HepG2 (cell line): ENCODE measurements at regions not wholly inside any gene's neighbourhood (a gene's known extent, or its start where the extent isn't known, plus 50 kb on each side); places are given as distances from the start of the nearest gene placed in this dataset.

Experiments
- ATAC-seq: fragments of 200-7000 bp; cut with Tn5 transposase; 3 replicates; pipeline ENCODE4 v1.9.1; 2020; ENCODE audit warnings: mild to moderate bottlenecking, moderate library complexity
- BruUV-seq: library from RNA; stranded (reverse); fragments of 400-500 nt; replicated peaks from 2 replicates; lab custom pipeline; 2021; lab: Mats Ljungman, UMichigan
- CTCF ChIA-PET: fragments of 300-600 bp; formaldehyde crosslinking; extraction: SDS; loops from one replicate; lab custom pipeline; 2021; ENCODE audit warnings: low total read pairs, inconsistent platforms, low intra/inter-chr PET ratio; lab: Yijun Ruan, JAX
- POLR2A ChIA-PET: fragments of 350-600 bp; sonication (Branson Sonifier 250); formaldehyde crosslinking; loops from one replicate; lab custom pipeline; 2020; ENCODE audit warnings: antibody characterized with exemption, inconsistent platforms; lab: Yijun Ruan, JAX
- DNase-seq: peaks from one replicate; pipeline ENCODE4 v3.0.0-alpha.2; 2015; ENCODE audit warnings: low spot score
- FAIRE-seq: peaks from 3 replicates; lab custom pipeline; 2011; peaks lifted over from hg19 to GRCh38; lab: Jason Lieb, UNC
- H2AFZ ChIP-seq: one replicate; pipeline ENCODE4 v1.6.1; 2011; ENCODE audit warnings: low read length, inconsistent platforms
- H3K27ac ChIP-seq: fragments of 300-600 bp; 3 replicates; pipeline ENCODE4 v1.8.0; 2011; ENCODE audit warnings: mixed run types, mild to moderate bottlenecking, mixed read lengths, low read length, inconsistent platforms; ENCODE audit not compliant: insufficient read depth; ENCODE audit errors: extremely low read length
- H3K27me3 ChIP-seq, 2 experiments: fragments of 200-600 bp in 1 of 2; 2 replicates in 1 of 2; 3 replicates in 1 of 2; pipeline versions ENCODE4 v1.6.0 to v1.8.0; 2011; ENCODE audit warnings: low read length in 2 of 2, mild to moderate bottlenecking in 2 of 2, moderate library complexity in 2 of 2, inconsistent platforms in 1 of 2; ENCODE audit not compliant: insufficient read depth in 2 of 2, control insufficient read depth in 1 of 2
- H3K36me3 ChIP-seq, 2 experiments: fragments of 200-600 bp in 1 of 2; replicated peaks in 1 of 2; 2 replicates in 1 of 2; 3 replicates in 1 of 2; pipeline versions ENCODE4 v1.5.1 to v1.8.0; 2011; ENCODE audit warnings: low read length in 2 of 2, inconsistent platforms in 1 of 2; ENCODE audit not compliant: insufficient read depth in 2 of 2, control insufficient read depth in 1 of 2
- H3K4me1 ChIP-seq: 2 replicates; pipeline ENCODE4 v1.5.1; 2012; ENCODE audit warnings: low read length, inconsistent platforms; ENCODE audit not compliant: insufficient read depth
- H3K4me2 ChIP-seq: 2 replicates; pipeline ENCODE4 v1.6.0; 2011; ENCODE audit warnings: low read depth, low read length, inconsistent platforms
- H3K4me3 ChIP-seq, 3 experiments: fragments of 200-600 bp in 1 of 3; sonication (generic), shearing (Covaris generic) in 1 of 3; replicated peaks in 1 of 3; 2 replicates each; pipeline ENCODE4 v1.5.1; 2011 to 2016; ENCODE audit warnings: low read length in 3 of 3, inconsistent platforms in 2 of 3, low read depth in 2 of 3, mild to moderate bottlenecking in 2 of 3, control low read depth in 1 of 3, mixed read lengths in 1 of 3; ENCODE audit not compliant: insufficient read depth in 1 of 3
- H3K79me2 ChIP-seq: one replicate; pipeline ENCODE4 v1.6.1; 2011; ENCODE audit warnings: low read length, inconsistent platforms; ENCODE audit not compliant: insufficient read depth
- H3K9ac ChIP-seq: 2 replicates; pipeline ENCODE4 v1.6.0; 2011; ENCODE audit warnings: mild to moderate bottlenecking, low read depth, low read length, inconsistent platforms; ENCODE audit not compliant: insufficient read depth
- H3K9me3 ChIP-seq: 2 replicates; pipeline ENCODE4 v1.5.1; 2012; ENCODE audit warnings: mild to moderate bottlenecking, low read length
- H4K20me1 ChIP-seq: 2 replicates; pipeline ENCODE4 v1.6.0; 2011; ENCODE audit warnings: inconsistent platforms, mild to moderate bottlenecking, low read length, moderate library complexity; ENCODE audit not compliant: insufficient read depth
- ARHGAP35 ChIP-seq: sonication (generic); formaldehyde crosslinking; IDR thresholded peaks from 2 replicates; pipeline ENCODE4 v1.9.0; 2022; ENCODE audit warnings: mild to moderate bottlenecking, inconsistent platforms, moderate library complexity, missing genetic modification reagents, borderline replicate concordance
- ARID2 ChIP-seq: sonication (generic); formaldehyde crosslinking; IDR thresholded peaks from 2 replicates; pipeline ENCODE4 v1.8.1; 2022; ENCODE audit warnings: mild to moderate bottlenecking, missing genetic modification reagents, borderline replicate concordance
- BRCA1 ChIP-seq: sonication (generic); formaldehyde crosslinking; IDR thresholded peaks from 2 replicates; pipeline ENCODE4 v1.4.0; 2020; ENCODE audit warnings: missing genetic modification reagents
- CCAR2 ChIP-seq: fragments of 200-400 bp; formaldehyde crosslinking; optimal IDR thresholded peaks from 2 replicates; pipeline ENCODE3; 2018; ENCODE audit warnings: low read depth, mild to moderate bottlenecking, low read length, moderate library complexity
- CREB1 ChIP-seq, 2 experiments: fragments of 450-650 bp in 1 of 2; IDR thresholded peaks; 2 replicates each; pipeline ENCODE4 v1.6.1; 2016 to 2017; ENCODE audit warnings: control low read depth in 1 of 2, mild to moderate bottlenecking in 1 of 2, missing compliant biosample characterization in 1 of 2, missing genetic modification characterization in 1 of 2
- FOXK2 ChIP-seq: fragments of 450-650 bp; IDR thresholded peaks from 2 replicates; pipeline ENCODE4 v1.6.1; 2016
- GATA4 ChIP-seq: sonication (generic); IDR thresholded peaks from 2 replicates; pipeline ENCODE4 v1.6.1; 2016; ENCODE audit warnings: antibody characterized with exemption, low read depth, borderline replicate concordance
- MTF2 ChIP-seq: sonication (generic); formaldehyde crosslinking; IDR thresholded peaks from 2 replicates; pipeline ENCODE4 v1.5.0; 2020; ENCODE audit warnings: missing genetic modification reagents, borderline replicate concordance
- NCOA2 ChIP-seq: sonication (generic); formaldehyde crosslinking; IDR thresholded peaks from 2 replicates; pipeline ENCODE4 v1.8.0; 2022; ENCODE audit warnings: inconsistent platforms
- NR2C2 ChIP-seq: sonication (generic); formaldehyde crosslinking; IDR thresholded peaks from 2 replicates; pipeline ENCODE4 v1.4.0; 2020; ENCODE audit warnings: missing genetic modification reagents, mild to moderate bottlenecking, moderate library complexity, borderline replicate concordance
- NR2F6 ChIP-seq, 2 experiments: IDR thresholded peaks; 2 replicates each; pipeline ENCODE4 v1.6.1; 2016; ENCODE audit warnings: antibody characterized with exemption in 1 of 2, mild to moderate bottlenecking in 1 of 2
- PAF1 ChIP-seq: IDR thresholded peaks from 2 replicates; pipeline ENCODE4 v1.6.1; 2016; ENCODE audit warnings: missing genetic modification reagents, missing compliant biosample characterization
- RBM39 ChIP-seq: fragments of 200-400 bp; formaldehyde crosslinking; IDR thresholded peaks from one replicate; pipeline ENCODE4 v1.6.1; 2018; ENCODE audit warnings: antibody characterized with exemption, mild to moderate bottlenecking, low read depth, low read length; ENCODE audit not compliant: poor library complexity, severe bottlenecking
- TFE3 ChIP-seq: IDR thresholded peaks from 2 replicates; pipeline ENCODE4 v1.6.1; 2016
- ZBTB7A ChIP-seq: sonication (generic); formaldehyde crosslinking; IDR thresholded peaks from 2 replicates; pipeline ENCODE4 v1.8.0; 2022; ENCODE audit warnings: mild to moderate bottlenecking, missing genetic modification reagents
- ZFP41 ChIP-seq: sonication (generic); formaldehyde crosslinking; IDR thresholded peaks from 2 replicates; pipeline ENCODE4 v1.4.0; 2020; ENCODE audit warnings: mild to moderate bottlenecking, missing genetic modification reagents, borderline replicate concordance
- ZNF24 ChIP-seq: fragments of 450-650 bp; IDR thresholded peaks from 2 replicates; pipeline ENCODE4 v1.6.1; 2017; ENCODE audit warnings: antibody characterized with exemption, mild to moderate bottlenecking
- ZNF766 ChIP-seq: sonication (generic); formaldehyde crosslinking; IDR thresholded peaks from 2 replicates; pipeline ENCODE4 v1.5.0; 2020; ENCODE audit warnings: missing genetic modification reagents, borderline replicate concordance
- ZSCAN20 ChIP-seq: sonication (generic); formaldehyde crosslinking; IDR thresholded peaks from 2 replicates; pipeline ENCODE4 v1.4.0; 2020; ENCODE audit warnings: missing genetic modification reagents, mild to moderate bottlenecking, borderline replicate concordance
- WGBS: methylation state at CpG from one replicate; pipeline ENCODE4 v1.1.6; 2017; ENCODE audit warnings: low lambda C conversion rate; 5-methylcytosine and 5-hydroxymethylcytosine counted together
- in situ Hi-C: cut with HindIII; loops from 2 replicates; pipeline ENCODE4 v1.10.0; 2017; ENCODE audit warnings: low pct_unique_long_range_greater_than_20kb; ENCODE audit not compliant: extremely low pct_ligation_motif_present
- intact Hi-C: fragments of 100-400 bp; cut with micrococcal nuclease; formaldehyde crosslinking; loops from one replicate; pipeline ENCODE4 v1.10.0; 2022; ENCODE audit not compliant: unreplicated experiment

DNA sequence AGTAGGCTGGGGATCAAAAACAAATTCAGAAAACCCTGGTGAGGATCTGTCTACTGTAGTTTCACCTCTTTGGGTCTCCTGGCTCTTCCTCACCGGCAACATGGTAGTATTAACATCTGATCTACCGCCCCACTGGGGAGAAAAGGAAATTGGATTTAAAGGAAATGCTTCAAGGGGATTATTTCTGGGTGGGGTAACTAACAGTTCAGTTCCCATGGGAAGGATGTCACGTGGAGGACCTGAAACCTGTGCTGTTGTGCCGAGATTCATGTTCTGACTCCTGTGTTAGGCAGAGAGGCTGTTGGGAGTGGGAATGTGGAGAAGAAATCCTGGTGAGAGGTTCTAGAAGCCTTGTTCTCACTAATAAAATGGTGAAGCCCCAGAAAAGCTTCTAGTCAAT is 254.4 kb downstream of the BCOR start:
- Histone ChIP-seq H3K9ac (no peak overlapping the region), H3K36me3 (no peaks in the 10 kb centered on the region), H3K4me2 (no peak overlapping the region), H2AFZ (no peak overlapping the region), H3K79me2 (no peaks in the 10 kb centered on the region), H3K9me3 (no peaks in the 10 kb centered on the region), H4K20me1 (no peaks in the 10 kb centered on the region), H3K27me3 (peaks cover 0 to 2% of the 10 kb centered on the region in 2 experiments; a peak in 1 of 5 replicates), H3K4me1 (no peaks in the 10 kb centered on the region), H3K4me3 (no peak overlapping the region), H3K27ac (no peak overlapping the region)
- BruUV-seq, result no TSS peak
- POLR2A ChIA-PET, result no interaction called here
- in situ Hi-C loops, result no loop called here
- FAIRE-seq, result no peak
- no peak for ATAC-seq
- CTCF ChIA-PET, result no interaction called here
- TF ChIP-seq CREB1 (IDR thresholded peaks at IDR 0.05), result no peak
- no peak for TF ChIP-seq CREB1 (CRISPR knock-in tag; IDR thresholded peaks at IDR 0.05)
- TF ChIP-seq BRCA1 (CRISPR knock-in tag), result no peak
- no peak for TF ChIP-seq ARHGAP35 (CRISPR knock-in tag)
- DNase-seq, result no peak
- intact Hi-C loops, result no loop called here
- WGBS, result 38% methylated on average over 4 of the region's 4 CpGs

GRCh38 chrX:39845233-39845632 is 252.5 kb downstream of the BCOR start:
- no peak for FAIRE-seq
- no peak for ATAC-seq
- peaks cover 0 to 2% of the 10 kb centered on the region in 2 experiments; a peak in 1 of 5 replicates for H3K27me3 ChIP-seq
- 73% methylated on average over 8 of the region's 9 CpGs for WGBS
- H4K20me1 ChIP-seq, result no peaks in the 10 kb centered on the region
- H3K4me3 ChIP-seq, result no peak overlapping the region
- no peak for DNase-seq
- H2AFZ ChIP-seq, result no peak overlapping the region
- H3K9ac ChIP-seq, result no peak overlapping the region
- H3K9me3 ChIP-seq, result no peaks in the 10 kb centered on the region
- CTCF ChIA-PET, result no interaction called here
- BruUV-seq, result no TSS peak
- POLR2A ChIA-PET, result no interaction called here
- no peak overlapping the region for H3K27ac ChIP-seq
- in situ Hi-C loops, result no loop called here
- no peaks in the 10 kb centered on the region for H3K4me1 ChIP-seq
- H3K79me2 ChIP-seq, result no peaks in the 10 kb centered on the region
- H3K4me2 ChIP-seq, result no peak overlapping the region
- TF ChIP-seq TFE3 (CRISPR knock-in tag) (no peak), ZFP41 (CRISPR knock-in tag) (no peak), CCAR2 (no peak), ZNF766 (CRISPR knock-in tag) (no peak), PAF1 (CRISPR knock-in tag) (no peak), ZBTB7A (CRISPR knock-in tag) (no peak), ZSCAN20 (CRISPR knock-in tag) (no peak), ZNF24 (no peak), RBM39 (no peak), BRCA1 (CRISPR knock-in tag) (no peak), MTF2 (no peak), NR2F6 (IDR thresholded peaks at IDR 0.05) (no peak), NR2F6 (CRISPR knock-in tag; IDR thresholded peaks at IDR 0.05) (no peak), ARID2 (CRISPR knock-in tag) (no peak), NCOA2 (no peak), NR2C2 (no peak), FOXK2 (no peak), GATA4 (no peak)
- no peaks in the 10 kb centered on the region for H3K36me3 ChIP-seq
- intact Hi-C loops, result no loop called here
